H1 (cell line): ENCODE measurements at regions not wholly inside any gene's neighbourhood (a gene's known extent, or its start where the extent isn't known, plus 50 kb on each side); places are given as distances from the start of the nearest gene placed in this dataset.

Experiments
- CTCF ChIA-PET: fragments of 300-600 bp; sonication (Branson Sonifier 250); formaldehyde crosslinking; loops from one replicate; lab custom pipeline; 2021; ENCODE audit not compliant: partially characterized antibody; lab: Charles Lee
- POLR2A ChIA-PET: fragments of 300-600 bp; sonication (Branson Sonifier 250); formaldehyde crosslinking; loops from one replicate; lab custom pipeline; 2021; ENCODE audit warnings: inconsistent platforms; ENCODE audit not compliant: partially characterized antibody; lab: Charles Lee
- DNase-seq, 2 experiments: peaks; one replicate each; pipeline versions ENCODE4 v3.0.0 to v3.0.0-alpha.2; 2010 to 2022; ENCODE audit warnings: low spot score in 2 of 2, low read depth in 1 of 2, mixed read lengths in 1 of 2
- FAIRE-seq: peaks from 2 replicates; lab custom pipeline; 2011; peaks lifted over from hg19 to GRCh38; lab: Jason Lieb, UNC
- H2AFZ ChIP-seq: 2 replicates; pipeline ENCODE4 v1.8.1; 2012; ENCODE audit warnings: low read length, inconsistent platforms
- H2AK5ac ChIP-seq: 2 replicates; pipeline ENCODE4 v1.6.1; 2013; ENCODE audit warnings: low read depth, low read length
- H2BK120ac ChIP-seq: replicated peaks from 2 replicates; pipeline ENCODE3; 2013; ENCODE audit warnings: low read depth, low read length, inconsistent platforms
- H2BK12ac ChIP-seq: 2 replicates; pipeline ENCODE4 v1.6.1; 2013; ENCODE audit warnings: low read depth, low read length
- H2BK15ac ChIP-seq: 2 replicates; pipeline ENCODE4 v1.6.1; 2013; ENCODE audit warnings: low read length
- H2BK20ac ChIP-seq: 2 replicates; pipeline ENCODE4 v1.6.1; 2013; ENCODE audit warnings: low read length
- H2BK5ac ChIP-seq: 2 replicates; pipeline ENCODE4 v1.6.1; 2013; ENCODE audit warnings: low read depth, low read length
- H3K14ac ChIP-seq: 2 replicates; pipeline ENCODE4 v1.6.1; 2013; ENCODE audit warnings: inconsistent platforms; ENCODE audit not compliant: insufficient read length
- H3K18ac ChIP-seq: 2 replicates; pipeline ENCODE4 v1.6.1; 2013; ENCODE audit warnings: low read length; ENCODE audit errors: extremely low read depth
- H3K23ac ChIP-seq: 2 replicates; pipeline ENCODE4 v1.6.1; 2013; ENCODE audit warnings: inconsistent platforms; ENCODE audit not compliant: insufficient read length
- H3K23me2 ChIP-seq: 2 replicates; pipeline ENCODE4 v1.6.1; 2013; ENCODE audit warnings: low read depth, low read length
- H3K27ac ChIP-seq: 2 replicates; pipeline ENCODE4 v1.6.1; 2011; ENCODE audit warnings: low read depth, low read length, inconsistent platforms
- H3K27me3 ChIP-seq, 4 experiments: replicated peaks in 1 of 4; 1 replicate in 1 of 4; 2 replicates in 3 of 4; pipeline versions ENCODE4 v1.6.1 to v1.8.1; 2011 to 2013; ENCODE audit warnings: low read length in 3 of 4, mild to moderate bottlenecking in 3 of 4, inconsistent platforms in 2 of 4, mixed read lengths in 2 of 4, moderate library complexity in 1 of 4; ENCODE audit not compliant: control insufficient read depth in 3 of 4, insufficient read depth in 3 of 4; ENCODE audit errors: extremely low read depth in 1 of 4
- H3K36me3 ChIP-seq, 4 experiments: 2 replicates each; pipeline versions ENCODE4 v1.6.1 to v1.8.1; 2011 to 2013; ENCODE audit warnings: mild to moderate bottlenecking in 4 of 4, low read length in 3 of 4, moderate library complexity in 2 of 4, control low read depth in 1 of 4, inconsistent platforms in 1 of 4; ENCODE audit not compliant: insufficient read depth in 4 of 4, control insufficient read depth in 2 of 4
- H3K4ac ChIP-seq: replicated peaks from 2 replicates; pipeline ENCODE3; 2013; ENCODE audit warnings: low read length, low read depth, mixed read lengths, inconsistent platforms; ENCODE audit not compliant: insufficient read length
- H3K4me1 ChIP-seq, 4 experiments: replicated peaks in 1 of 4; 1 replicate in 1 of 4; 2 replicates in 3 of 4; pipeline versions ENCODE4 v1.6.1 to v1.8.1; 2011 to 2013; ENCODE audit warnings: low read length in 3 of 4, inconsistent platforms in 2 of 4, mixed read lengths in 1 of 4; ENCODE audit not compliant: insufficient read depth in 4 of 4, control insufficient read depth in 3 of 4
- H3K4me2 ChIP-seq, 2 experiments: 2 replicates each; pipeline versions ENCODE4 v1.6.1 to v1.8.1; 2011 to 2013; ENCODE audit warnings: low read depth in 2 of 2, low read length in 2 of 2, control low read depth in 1 of 2, inconsistent platforms in 1 of 2, mild to moderate bottlenecking in 1 of 2; ENCODE audit not compliant: insufficient read depth in 1 of 2
- H3K4me3 ChIP-seq, 4 experiments: fragments of 200-600, 300-600 bp in 1 of 4; sonication (generic), shearing (Covaris generic), sonication (Bioruptor Twin) in 1 of 4; 2 replicates each; pipeline versions ENCODE4 v1.5.1 to v1.8.1; 2011 to 2016; ENCODE audit warnings: low read length in 4 of 4, low read depth in 3 of 4, control low read depth in 2 of 4, inconsistent platforms in 2 of 4, mild to moderate bottlenecking in 2 of 4, mixed read lengths in 1 of 4, moderate library complexity in 1 of 4; ENCODE audit not compliant: insufficient read depth in 2 of 4; ENCODE audit errors: extremely low read depth in 1 of 4
- H3K56ac ChIP-seq: replicated peaks from 2 replicates; pipeline ENCODE3; 2013; ENCODE audit warnings: low read depth, mild to moderate bottlenecking, mixed read lengths, low read length, inconsistent platforms; ENCODE audit not compliant: insufficient read length
- H3K79me1 ChIP-seq: 2 replicates; pipeline ENCODE4 v1.6.1; 2013; ENCODE audit warnings: low read depth, low read length, control low read depth
- H3K79me2 ChIP-seq, 2 experiments: 2 replicates each; pipeline versions ENCODE4 v1.6.1 to v1.8.1; 2012 to 2013; ENCODE audit warnings: low read length in 2 of 2, mild to moderate bottlenecking in 2 of 2, inconsistent platforms in 1 of 2; ENCODE audit not compliant: insufficient read depth in 2 of 2, control insufficient read depth in 1 of 2
- H3K9ac ChIP-seq, 4 experiments: replicated peaks in 1 of 4; 1 replicate in 1 of 4; 2 replicates in 3 of 4; pipeline versions ENCODE4 v1.6.1 to v1.8.1; 2011 to 2013; ENCODE audit warnings: low read depth in 3 of 4, low read length in 3 of 4, control low read depth in 2 of 4, mild to moderate bottlenecking in 2 of 4, moderate library complexity in 2 of 4, inconsistent platforms in 1 of 4; ENCODE audit errors: extremely low read depth in 1 of 4
- H3K9me3 ChIP-seq, 2 experiments: 2 replicates each; pipeline versions ENCODE4 v1.6.1 to v1.8.1; 2012 to 2013; ENCODE audit warnings: mild to moderate bottlenecking in 2 of 2, moderate library complexity in 2 of 2, control low read depth in 1 of 2, inconsistent platforms in 1 of 2, low read depth in 1 of 2, low read length in 1 of 2, mixed read lengths in 1 of 2; ENCODE audit not compliant: insufficient read depth in 2 of 2
- H4K20me1 ChIP-seq, 2 experiments: replicated peaks in 1 of 2; 2 replicates each; pipeline versions ENCODE3 to v1.8.1; 2011 to 2013; ENCODE audit warnings: inconsistent platforms in 2 of 2, low read length in 2 of 2, mild to moderate bottlenecking in 1 of 2; ENCODE audit not compliant: insufficient read depth in 2 of 2, control insufficient read depth in 1 of 2
- H4K5ac ChIP-seq: 2 replicates; pipeline ENCODE4 v1.6.1; 2013; ENCODE audit warnings: low read length, low read depth, mixed read lengths, inconsistent platforms; ENCODE audit not compliant: insufficient read length
- H4K8ac ChIP-seq: 2 replicates; pipeline ENCODE4 v1.8.0; 2013; ENCODE audit warnings: mild to moderate bottlenecking, moderate library complexity, low read length, inconsistent platforms; ENCODE audit not compliant: insufficient read depth; ENCODE audit errors: extremely low read depth
- H4K91ac ChIP-seq: replicated peaks from 2 replicates; pipeline ENCODE3; 2013; ENCODE audit warnings: low read length, mixed read lengths, inconsistent platforms; ENCODE audit not compliant: insufficient read length
- ASH2L ChIP-seq: fragments of 200-600, 300-600 bp; sonication (generic); IDR thresholded peaks from one replicate; pipeline ENCODE4 v1.7.1; 2017; ENCODE audit warnings: low read length
- EP300 ChIP-seq, 2 experiments: IDR thresholded peaks; 1 replicate in 1 of 2; 2 replicates in 1 of 2; pipeline ENCODE4 v1.6.1; 2011 to 2012; ENCODE audit warnings: low read depth in 2 of 2, low read length in 2 of 2, mild to moderate bottlenecking in 2 of 2, borderline replicate concordance in 1 of 2, inconsistent platforms in 1 of 2, moderate library complexity in 1 of 2
- PHF8 ChIP-seq: fragments of 200-600 bp; sonication (generic); conservative IDR thresholded peaks from 2 replicates; pipeline ENCODE4 v1.7.1; 2012; ENCODE audit warnings: low read depth, mild to moderate bottlenecking, inconsistent platforms, low read length, moderate library complexity
- POLR2AphosphoS5 ChIP-seq: IDR thresholded peaks from 2 replicates; pipeline ENCODE4 v1.6.1; 2011; ENCODE audit warnings: low read depth, low read length
- WGBS, 2 experiments: shearing (Covaris generic) in 1 of 2; methylation state at CpG; one replicate each; pipeline versions ENCODE4 v1.1.6 to v1.1.7; 2013 to 2015; ENCODE audit warnings: low lambda C conversion rate in 2 of 2, mixed read lengths in 2 of 2, inconsistent platforms in 1 of 2, low coverage in 1 of 2, missing lambda C conversion rate in 1 of 2; ENCODE audit not compliant: insufficient replicate concordance in 2 of 2, insufficient coverage in 1 of 2, insufficient read length in 1 of 2; ENCODE audit errors: extremely low coverage in 1 of 2, missing lambda C conversion rate in 1 of 2; 5-methylcytosine and 5-hydroxymethylcytosine counted together

GRCh38 chr1:94317790-94318188, 80.4 kb upstream of the ARHGAP29 start:
- ChIA-PET CTCF (interaction anchor here (0.6 to 3.7 kb wide), 14 partner anchors 10 to 293 kb away, joined by 3 to 18 read pairs (median 4); partner anchors contain the start of gene ARHGAP29), POLR2A (no interaction called here)
- Histone ChIP-seq H3K56ac (no peak overlapping the region), H3K4me3 (no peak overlapping the region), H4K20me1 (no peaks in the 10 kb centered on the region), H3K4me1 (peaks cover 0 to 3% (median 2%) of the 10 kb centered on the region in 4 experiments; a peak in 4 of 7 replicates), H4K8ac (no peak overlapping the region), H2AFZ (no peak overlapping the region), H2BK120ac (no peak overlapping the region), H4K5ac (no peak overlapping the region), H3K36me3 (no peaks in the 10 kb centered on the region), H3K79me2 (no peaks in the 10 kb centered on the region), H3K14ac (no peak overlapping the region), H2BK15ac (no peak overlapping the region), H3K27ac (no peak overlapping the region), H3K9me3 (no peaks in the 10 kb centered on the region), H3K27me3 (no peaks in the 10 kb centered on the region; a peak in 1 of 7 replicates), H2BK12ac (no peak overlapping the region), H3K23ac (no peak overlapping the region), H3K4ac (no peak overlapping the region), H3K79me1 (no peaks in the 10 kb centered on the region), H3K9ac (no peak overlapping the region), H4K91ac (no peak overlapping the region), H2BK20ac (no peak overlapping the region), H3K18ac (no peak overlapping the region), H2BK5ac (no peak overlapping the region), H3K23me2 (no peaks in the 10 kb centered on the region), H3K4me2 (no peak overlapping the region), H2AK5ac (no peak overlapping the region)
- TF ChIP-seq ASH2L (no peak), EP300 (IDR thresholded peaks at IDR 0.05; ENCODE audit: borderline replicate concordance in 1 of 2, low read depth in 2 of 2, low read length in 2 of 2) (no peak), POLR2AphosphoS5 (no peak), PHF8 (no peak)
- no peak for FAIRE-seq
- 83% methylated on average over 1 of the region's 1 CpG; no CpG with 5 or more reads in 1 of the 2 experiments for WGBS, 2 experiments
- DNase-seq = no peak
